B cell (primary cell): ENCODE measurements at regions not wholly inside any gene's neighbourhood (a gene's known extent, or its start where the extent isn't known, plus 50 kb on each side); places are given as distances from the start of the nearest gene placed in this dataset.

Experiments used
- ATAC-seq: fragments of 200-7000 bp; cut with Tn5 transposase; one replicate; pipeline ENCODE4 v1.10.0; 2021; ENCODE audit warnings: low read depth, mild to moderate bottlenecking, moderate number of reproducible peaks, moderate library complexity
- CTCF ChIA-PET: fragments of 350-600 bp; sonication (Branson Sonifier 250); formaldehyde crosslinking; loops from one replicate; lab custom pipeline; 2021; ENCODE audit warnings: antibody characterized with exemption, inconsistent platforms; lab: Charles Lee
- POLR2A ChIA-PET: fragments of 350-600 bp; sonication (Branson Sonifier 250); formaldehyde crosslinking; loops from one replicate; lab custom pipeline; 2021; ENCODE audit warnings: antibody characterized with exemption; lab: Charles Lee
- DNase-seq: peaks from one replicate; pipeline ENCODE4 v3.0.0; 2013
- H2AFZ ChIP-seq: 2 replicates; pipeline ENCODE4 v1.6.1; 2012; ENCODE audit warnings: mild to moderate bottlenecking, low read depth, low read length; ENCODE audit not compliant: insufficient read depth, poor library complexity, severe bottlenecking
- H3K27ac ChIP-seq, 2 donors: 1 replicate in 1 of 2; 2 replicates in 1 of 2; pipeline ENCODE4 v1.5.1; 2012 to 2013; ENCODE audit warnings: low read length in 2 of 2, mild to moderate bottlenecking in 2 of 2, moderate library complexity in 1 of 2
- H3K27me3 ChIP-seq, 4 experiments: fragments of 200-600 bp in 1 of 4; sonication (generic) in 1 of 4; replicated peaks in 1 of 4; 1 replicate in 2 of 4; 2 replicates in 2 of 4; pipeline versions ENCODE4 v1.6.1 to v1.7.0; 2013 to 2016; ENCODE audit warnings: low read length in 3 of 4, mild to moderate bottlenecking in 2 of 4, mixed read lengths in 1 of 4, moderate library complexity in 1 of 4; ENCODE audit not compliant: insufficient read depth in 4 of 4, control insufficient read depth in 3 of 4; ENCODE audit errors: control extremely low read depth in 1 of 4
- H3K36me3 ChIP-seq, 2 experiments: replicated peaks in 1 of 2; 1 replicate in 1 of 2; 2 replicates in 1 of 2; pipeline versions ENCODE4 v1.6.1 to v1.7.1; 2013; ENCODE audit warnings: low read length in 1 of 2; ENCODE audit not compliant: insufficient read depth in 2 of 2, control insufficient read depth in 1 of 2; ENCODE audit errors: control extremely low read depth in 1 of 2, extremely low read depth in 1 of 2
- H3K4me1 ChIP-seq, 2 donors: fragments of 200-600 bp in 1 of 2; sonication (generic) in 1 of 2; 1 replicate in 1 of 2; 2 replicates in 1 of 2; pipeline versions ENCODE4 v1.5.1 to v1.6.1; 2013 to 2017; ENCODE audit warnings: low read length in 2 of 2; ENCODE audit not compliant: control insufficient read depth in 2 of 2, insufficient read depth in 2 of 2
- H3K4me2 ChIP-seq: replicated peaks from 2 replicates; pipeline ENCODE3; 2012; ENCODE audit warnings: mild to moderate bottlenecking, low read depth, low read length; ENCODE audit not compliant: poor library complexity, severe bottlenecking
- H3K4me3 ChIP-seq, 5 experiments: fragments of 200-600 bp in 1 of 5; sonication (generic) in 1 of 5; 1 replicate in 3 of 5; 2 replicates in 2 of 5; pipeline versions ENCODE4 v1.5.1 to v1.7.0; 2011 to 2016; ENCODE audit warnings: low read length in 4 of 5, mild to moderate bottlenecking in 4 of 5, low read depth in 2 of 5, control low read depth in 1 of 5, moderate library complexity in 1 of 5; ENCODE audit not compliant: insufficient read depth in 1 of 5; ENCODE audit errors: control extremely low read depth in 1 of 5, extremely low read depth in 1 of 5
- H3K79me2 ChIP-seq: fragments of 200-600 bp; sonication (generic); one replicate; pipeline ENCODE4 v1.6.0; 2016; ENCODE audit warnings: low read length; ENCODE audit not compliant: control insufficient read depth, insufficient read depth
- H3K9ac ChIP-seq: fragments of 200-600 bp; sonication (generic); 2 replicates; pipeline ENCODE4 v1.6.1; 2017; ENCODE audit warnings: mild to moderate bottlenecking, low read length, moderate library complexity
- H3K9me3 ChIP-seq, 3 donors: one replicate each; pipeline versions ENCODE4 v1.6.1 to v1.7.1; 2013; ENCODE audit warnings: low read length in 2 of 3; ENCODE audit not compliant: control insufficient read depth in 2 of 3, insufficient read depth in 1 of 3; ENCODE audit errors: control extremely low read depth in 1 of 3
- H4K20me1 ChIP-seq: 2 replicates; pipeline ENCODE4 v1.6.0; 2012; ENCODE audit warnings: mild to moderate bottlenecking, low read length; ENCODE audit not compliant: insufficient read depth, control insufficient read depth, poor library complexity, severe bottlenecking
- H3K27ac Mint-ChIP-seq: one replicate; pipeline ENCODE4 v1.8.0; 2021; ENCODE audit warnings: mixed read lengths
- H3K27me3 Mint-ChIP-seq: one replicate; pipeline ENCODE4 v1.8.0; 2021; ENCODE audit warnings: mixed read lengths
- H3K4me1 Mint-ChIP-seq: one replicate; pipeline ENCODE4 v1.8.0; 2021; ENCODE audit warnings: mixed read lengths
- H3K4me3 Mint-ChIP-seq: one replicate; pipeline ENCODE4 v1.8.0; 2021; ENCODE audit warnings: mixed read lengths
- H3K9me3 Mint-ChIP-seq: one replicate; pipeline ENCODE4 v1.8.0; 2022; ENCODE audit warnings: mixed read lengths; ENCODE audit not compliant: insufficient read depth
- CTCF ChIP-seq: fragments of 200-600 bp; IDR thresholded peaks from one replicate; pipeline ENCODE4 v1.8.0; 2022; ENCODE audit warnings: antibody characterized with exemption, mild to moderate bottlenecking
- EZH2 ChIP-seq: IDR thresholded peaks from 2 replicates; pipeline ENCODE4 v1.6.1; 2012; ENCODE audit warnings: borderline replicate concordance, low read depth, mild to moderate bottlenecking, moderate library complexity, low read length; ENCODE audit not compliant: insufficient read depth, poor library complexity, severe bottlenecking
- WGBS: methylation state at CpG from one replicate; pipeline ENCODE4 v1.1.5; 2013; ENCODE audit warnings: missing lambda C conversion rate; ENCODE audit not compliant: insufficient coverage; 5-methylcytosine and 5-hydroxymethylcytosine counted together
- intact Hi-C: fragments of 100-400 bp; cut with micrococcal nuclease; formaldehyde crosslinking; loops from one replicate; pipeline ENCODE4 v1.10.0; 2022

GRCh38 chr12:124441443-124442194, 125.8 kb downstream of the NCOR2 start:
- no peaks in the 10 kb centered on the region for H3K27me3 ChIP-seq
- Mint-ChIP-seq H3K27me3 (no peaks in the 10 kb centered on the region), H3K27ac (no peak overlapping the region), H3K4me3 (no peak overlapping the region), H3K4me1 (no peaks in the 10 kb centered on the region), H3K9me3 (no peaks in the 10 kb centered on the region)
- no peaks in the 10 kb centered on the region for H3K4me1 ChIP-seq
- H3K4me2 ChIP-seq = no peak overlapping the region
- peaks cover 54% of the 10 kb centered on the region for H3K79me2 ChIP-seq
- H3K36me3 ChIP-seq = peaks cover 0 to 39% of the 10 kb centered on the region in 2 experiments
- 94% methylated on average over 10 of the region's 18 CpGs for WGBS
- TF ChIP-seq CTCF = no peak
- no peak for TF ChIP-seq EZH2
- DNase-seq = no peak
- H3K9ac ChIP-seq = no peak overlapping the region
- no peak overlapping the region for H3K27ac ChIP-seq
- no peak overlapping the region for H3K4me3 ChIP-seq
- ChIA-PET CTCF (no interaction called here), POLR2A (no interaction called here)
- H2AFZ ChIP-seq = no peak overlapping the region
- intact Hi-C loops = no loop called here
- ATAC-seq = no peak
- peaks cover 46% of the 10 kb centered on the region for H4K20me1 ChIP-seq
- no peaks in the 10 kb centered on the region for H3K9me3 ChIP-seq

- H4K20me1 ChIP-seq = peaks cover 51% of the 10 kb centered on the region
- intact Hi-C loops = no loop called here
Measured at GRCh38 chr12:124440841-124441381, 126.5 kb downstream of the NCOR2 start.

More at GRCh38 chr12:124440841-124441381, 126.5 kb downstream of the NCOR2 start:
- no peak for TF ChIP-seq CTCF
- no peak for TF ChIP-seq EZH2
- Histone ChIP-seq H3K9me3 (no peaks in the 10 kb centered on the region), H3K79me2 (peaks cover 48% of the 10 kb centered on the region), H2AFZ (no peak overlapping the region), H3K4me2 (no peak overlapping the region), H3K27ac (no peak overlapping the region), H3K4me3 (no peak overlapping the region), H3K4me1 (no peaks in the 10 kb centered on the region), H3K36me3 (peaks cover 0 to 35% of the 10 kb centered on the region in 2 experiments), H3K9ac (no peak overlapping the region), H3K27me3 (no peaks in the 10 kb centered on the region)
- peak overlapping the region; percentile 37 for H3K27ac Mint-ChIP-seq
- ATAC-seq (no peak), DNase-seq (no peak)
- no peak overlapping the region for H3K4me3 Mint-ChIP-seq
- ChIA-PET POLR2A (no interaction called here), CTCF (no interaction called here)
- H3K9me3 Mint-ChIP-seq = no peaks in the 10 kb centered on the region
- H3K27me3 Mint-ChIP-seq = no peaks in the 10 kb centered on the region
- 98% methylated on average over 11 of the region's 13 CpGs for WGBS
- H3K4me1 Mint-ChIP-seq = no peaks in the 10 kb centered on the region
